ENCODE measurements at regions not wholly inside any gene's neighbourhood (a gene's known extent, or its start where the extent isn't known, plus 50 kb on each side); places are given as distances from the start of the nearest gene placed in this dataset.

DNA sequence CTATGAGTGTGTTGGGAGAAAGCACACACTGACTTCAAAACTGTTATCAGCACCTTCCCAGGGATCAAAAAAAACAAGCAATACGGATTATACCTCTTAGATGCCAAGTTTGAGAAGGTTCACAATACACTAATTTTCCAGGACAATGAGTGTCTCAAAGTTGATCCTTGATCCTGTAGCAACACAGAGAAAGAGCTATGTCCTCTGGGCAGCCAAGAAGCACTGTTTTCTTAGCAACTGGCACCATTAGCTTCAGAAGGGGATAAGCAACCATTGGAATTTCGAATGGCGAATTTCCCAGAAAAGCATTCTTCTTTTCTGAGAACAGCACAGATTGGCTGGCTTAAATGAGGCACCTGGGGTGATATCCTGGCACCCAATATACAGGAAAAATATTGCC, 270.3 kb upstream of the RORA start:
- intact Hi-C loops (cut with micrococcal nuclease) (no loop called here), in situ Hi-C loops (cut with MboI; ENCODE audit: low sequenced_read_pairs) (no loop called here), dilution Hi-C loops (cut with HindIII; ENCODE audit: low sequenced_read_pairs, unreplicated experiment) (no loop called here)
- H3K36me3 ChIP-seq (ENCODE audit: control insufficient read depth, insufficient read depth, low read length) = no peaks in the 10 kb centered on the region
- ChIA-PET CTCF (no interaction called here), POLR2A (ENCODE audit: unreplicated experiment) (no interaction called here)
- no peak overlapping the region for H4K8ac ChIP-seq (ENCODE audit: low read depth in 2 of 2, low read length in 2 of 2)
- no peak overlapping the region for H2BK5ac ChIP-seq (ENCODE audit: low read depth, low read length, poor library complexity, severe bottlenecking)
- H2BK20ac ChIP-seq (ENCODE audit: low read depth, low read length) = no peak overlapping the region
- no peak overlapping the region for H3K14ac ChIP-seq (replicated peaks; ENCODE audit: low read depth, low read length)
- H2BK15ac ChIP-seq (ENCODE audit: low read depth, low read length) = no peak overlapping the region
- no peak overlapping the region for H2AFZ ChIP-seq (replicated peaks; ENCODE audit: low read length, poor library complexity)
- H3K4ac ChIP-seq (ENCODE audit: low read depth, low read length) = no peak overlapping the region
- H3K27me3 ChIP-seq (ENCODE audit: control insufficient read depth, insufficient read depth, low read length) = peaks cover 3% of the 10 kb centered on the region; the same call in 1 of the 2 replicates
- no peaks in the 10 kb centered on the region for H4K20me1 ChIP-seq (ENCODE audit: insufficient read depth, low read length)
- no peak overlapping the region for H3K56ac ChIP-seq (ENCODE audit: extremely low read depth, insufficient read depth, low read length)
- H3K4me2 ChIP-seq (ENCODE audit: low read depth, low read length) = no peak overlapping the region
- no CpG with 5 or more reads among the region's 3 CpGs for WGBS, 2 experiments (ENCODE audit: extremely low coverage in 2 of 2, insufficient read length in 1 of 2)
- H3K4me3 ChIP-seq (ENCODE audit: insufficient read depth, low read depth, low read length) = no peak overlapping the region
- H3K18ac ChIP-seq (ENCODE audit: low read depth, low read length) = no peak overlapping the region
- H3K9ac ChIP-seq (ENCODE audit: low read depth, low read length) = no peak overlapping the region
- H3K79me1 ChIP-seq (ENCODE audit: low read depth in 1 of 2, low read length in 2 of 2) = no peaks in the 10 kb centered on the region
- H4K5ac ChIP-seq (ENCODE audit: low read depth, low read length) = no peak overlapping the region
- DNase-seq (no peak), ATAC-seq (ENCODE audit: low read depth) (no peak)
- no peak overlapping the region for H2AK5ac ChIP-seq (ENCODE audit: low read depth, low read length)
- no peak overlapping the region for H3K27ac ChIP-seq (ENCODE audit: insufficient read depth, low read length)
- H2BK120ac ChIP-seq (ENCODE audit: low read depth, low read length) = no peak overlapping the region
- no TSS peak for BruUV-seq (replicated peaks)
- H4K91ac ChIP-seq (ENCODE audit: insufficient read depth, low read depth, low read length) = no peak overlapping the region
- H3K9me1 ChIP-seq (ENCODE audit: insufficient read depth, low read length) = no peaks in the 10 kb centered on the region
- no peak overlapping the region for H2AK9ac ChIP-seq (replicated peaks; ENCODE audit: low read depth, low read length, poor library complexity)
- H3K9me3 ChIP-seq (ENCODE audit: control insufficient read depth, insufficient read depth, low read length) = no peaks in the 10 kb centered on the region
- H3K4me1 ChIP-seq (ENCODE audit: control insufficient read depth, insufficient read depth, low read length) = no peaks in the 10 kb centered on the region
- no peak overlapping the region for H3K23ac ChIP-seq (ENCODE audit: low read depth, low read length)
- TF ChIP-seq RAD21 (IDR thresholded peaks at IDR 0.05; ENCODE audit: low read length) (no peak), MXI1 (IDR thresholded peaks at IDR 0.05; ENCODE audit: borderline replicate concordance, low read depth, low read length) (no peak), NFE2L2 (IDR thresholded peaks at IDR 0.05; ENCODE audit: low read depth, low read length) (no peak), CTCF (conservative IDR thresholded peaks at IDR 0.05; ENCODE audit: low read depth, low read length) (no peak), POLR2A (IDR thresholded peaks at IDR 0.05; ENCODE audit: low read depth, low read length) (no peak), ELK1 (IDR thresholded peaks at IDR 0.05; ENCODE audit: borderline replicate concordance, low read depth, low read length) (no peak), BHLHE40 (IDR thresholded peaks at IDR 0.05; ENCODE audit: low read depth, low read length) (no peak), SMC3 (IDR thresholded peaks at IDR 0.05; ENCODE audit: low read depth, low read length) (no peak), FOS (IDR thresholded peaks at IDR 0.05; ENCODE audit: low read depth, low read length) (no peak)
- TF ChIP-seq, protein P1, sequence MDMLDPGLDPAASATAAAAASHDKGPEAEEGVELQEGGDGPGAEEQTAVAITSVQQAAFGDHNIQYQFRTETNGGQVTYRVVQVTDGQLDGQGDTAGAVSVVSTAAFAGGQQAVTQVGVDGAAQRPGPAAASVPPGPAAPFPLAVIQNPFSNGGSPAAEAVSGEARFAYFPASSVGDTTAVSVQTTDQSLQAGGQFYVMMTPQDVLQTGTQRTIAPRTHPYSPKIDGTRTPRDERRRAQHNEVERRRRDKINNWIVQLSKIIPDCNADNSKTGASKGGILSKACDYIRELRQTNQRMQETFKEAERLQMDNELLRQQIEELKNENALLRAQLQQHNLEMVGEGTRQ (IDR thresholded peaks at IDR 0.05; ENCODE audit: low read depth, low read length) = no peak
